HG02571 (cell line): ENCODE measurements at regions not wholly inside any gene's neighbourhood (a gene's known extent, or its start where the extent isn't known, plus 50 kb on each side); places are given as distances from the start of the nearest gene placed in this dataset.

Experiments used
- ATAC-seq: cut with Tn5 transposase; IDR thresholded peaks from one replicate; pipeline ENCODE4 v1.9.1; 2021; ENCODE audit warnings: mild to moderate bottlenecking, moderate library complexity; ENCODE audit not compliant: unreplicated experiment

- no peak for ATAC-seq
These were observed 1120.2 kb downstream of the ARAP2 start for GRCh38 chr4:35124106-35124505.

GRCh38 chr4:35125995-35126712, 1118.2 kb downstream of the ARAP2 start:
- no peak for ATAC-seq

- ATAC-seq, result no peak
These were observed 1105.9 kb downstream of the ARAP2 start for GRCh38 chr4:35138449-35138848.

- no peak for ATAC-seq
These were observed 1096.6 kb downstream of the ARAP2 start for GRCh38 chr4:35147761-35148160.

GRCh38 chr4:35151816-35152572, 1092.3 kb downstream of the ARAP2 start:
- no peak for ATAC-seq

GRCh38 chr4:35163168-35163567, 1081.1 kb downstream of the ARAP2 start:
- ATAC-seq, result no peak

- ATAC-seq, result no peak
These were observed 1080.3 kb downstream of the ARAP2 start for GRCh38 chr4:35164063-35164462.

GRCh38 chr4:35166466-35166865, 1077.8 kb downstream of the ARAP2 start:
- no peak for ATAC-seq

- no peak for ATAC-seq
These were observed 1076.9 kb downstream of the ARAP2 start for GRCh38 chr4:35167385-35167784.

GRCh38 chr4:35175487-35175886, 1068.8 kb downstream of the ARAP2 start:
- no peak for ATAC-seq

- no peak for ATAC-seq
These were observed 1068.4 kb downstream of the ARAP2 start for GRCh38 chr4:35175894-35176293.

GRCh38 chr4:35182451-35182850, 1061.9 kb downstream of the ARAP2 start:
- ATAC-seq, result no peak

- ATAC-seq, result no peak
These were observed 1054.2 kb downstream of the ARAP2 start for GRCh38 chr4:35189988-35190613.

GRCh38 chr4:35201403-35201802, 1042.9 kb downstream of the ARAP2 start:
- ATAC-seq, result no peak

GRCh38 chr4:35216636-35217035, 1027.7 kb downstream of the ARAP2 start:
- no peak for ATAC-seq

GRCh38 chr4:35217331-35217730, 1027.0 kb downstream of the ARAP2 start:
- no peak for ATAC-seq

- ATAC-seq, result no peak
These were observed 1016.0 kb downstream of the ARAP2 start for GRCh38 chr4:35228313-35228712.

GRCh38 chr4:35229021-35229420, 1015.3 kb downstream of the ARAP2 start:
- ATAC-seq, result no peak

GRCh38 chr4:35237924-35238323, 1006.4 kb downstream of the ARAP2 start:
- no peak for ATAC-seq

- no peak for ATAC-seq
These were observed 1005.5 kb downstream of the ARAP2 start for GRCh38 chr4:35238793-35239192.

GRCh38 chr4:35246493-35246892, 997.8 kb downstream of the ARAP2 start:
- ATAC-seq, result no peak

- no peak for ATAC-seq
These were observed 997.3 kb downstream of the ARAP2 start for GRCh38 chr4:35247047-35247446.
